ENCODE measurements at regions not wholly inside any gene's neighbourhood (a gene's known extent, or its start where the extent isn't known, plus 50 kb on each side); places are given as distances from the start of the nearest gene placed in this dataset.

- TF ChIP-seq, protein P1, sequence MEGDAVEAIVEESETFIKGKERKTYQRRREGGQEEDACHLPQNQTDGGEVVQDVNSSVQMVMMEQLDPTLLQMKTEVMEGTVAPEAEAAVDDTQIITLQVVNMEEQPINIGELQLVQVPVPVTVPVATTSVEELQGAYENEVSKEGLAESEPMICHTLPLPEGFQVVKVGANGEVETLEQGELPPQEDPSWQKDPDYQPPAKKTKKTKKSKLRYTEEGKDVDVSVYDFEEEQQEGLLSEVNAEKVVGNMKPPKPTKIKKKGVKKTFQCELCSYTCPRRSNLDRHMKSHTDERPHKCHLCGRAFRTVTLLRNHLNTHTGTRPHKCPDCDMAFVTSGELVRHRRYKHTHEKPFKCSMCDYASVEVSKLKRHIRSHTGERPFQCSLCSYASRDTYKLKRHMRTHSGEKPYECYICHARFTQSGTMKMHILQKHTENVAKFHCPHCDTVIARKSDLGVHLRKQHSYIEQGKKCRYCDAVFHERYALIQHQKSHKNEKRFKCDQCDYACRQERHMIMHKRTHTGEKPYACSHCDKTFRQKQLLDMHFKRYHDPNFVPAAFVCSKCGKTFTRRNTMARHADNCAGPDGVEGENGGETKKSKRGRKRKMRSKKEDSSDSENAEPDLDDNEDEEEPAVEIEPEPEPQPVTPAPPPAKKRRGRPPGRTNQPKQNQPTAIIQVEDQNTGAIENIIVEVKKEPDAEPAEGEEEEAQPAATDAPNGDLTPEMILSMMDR (IDR thresholded peaks at IDR 0.05; ENCODE audit: low read depth, low read length, missing input control) = no peak
- TF ChIP-seq TAF1 (conservative IDR thresholded peaks at IDR 0.05) (no peak), RAD21 (IDR thresholded peaks at IDR 0.05) (no peak), FOXA2 (IDR thresholded peaks at IDR 0.05) (no peak), JUND (IDR thresholded peaks at IDR 0.05) (no peak), EGR1 (IDR thresholded peaks at IDR 0.05; ENCODE audit: low read depth in 2 of 2) (no peak)
Observed at GRCh38 chr1:94672934-94673333, 131.4 kb upstream of the F3 start.

Data from liver (tissue), 3 donors.